IPS-20b (cell line): ENCODE measurements at regions not wholly inside any gene's neighbourhood (a gene's known extent, or its start where the extent isn't known, plus 50 kb on each side); places are given as distances from the start of the nearest gene placed in this dataset.

Experiments used
- H3K27ac ChIP-seq: one replicate; pipeline ENCODE4 v1.5.1; 2013; ENCODE audit warnings: low read length
- H3K27me3 ChIP-seq: 2 replicates; pipeline ENCODE4 v1.6.1; 2013; ENCODE audit warnings: mild to moderate bottlenecking, low read length, inconsistent platforms; ENCODE audit not compliant: insufficient read depth
- H3K36me3 ChIP-seq: 2 replicates; pipeline ENCODE4 v1.6.1; 2013; ENCODE audit warnings: low read depth, mild to moderate bottlenecking, inconsistent platforms, low read length, moderate library complexity; ENCODE audit not compliant: insufficient read depth
- H3K4me1 ChIP-seq: 2 replicates; pipeline ENCODE4 v1.6.1; 2013; ENCODE audit warnings: mild to moderate bottlenecking, control low read depth, inconsistent platforms, low read length, moderate library complexity; ENCODE audit not compliant: insufficient read depth
- H3K4me3 ChIP-seq: 2 replicates; pipeline ENCODE4 v1.5.1; 2013; ENCODE audit warnings: mild to moderate bottlenecking, low read length, inconsistent platforms
- H3K9ac ChIP-seq: 2 replicates; pipeline ENCODE4 v1.6.1; 2013; ENCODE audit warnings: low read depth, mild to moderate bottlenecking, inconsistent platforms, low read length, moderate library complexity
- H3K9me3 ChIP-seq: 2 replicates; pipeline ENCODE4 v1.6.1; 2013; ENCODE audit warnings: mild to moderate bottlenecking, low read depth, low read length, inconsistent platforms; ENCODE audit not compliant: insufficient read depth

- Histone ChIP-seq H3K27ac (no peak overlapping the region), H3K4me1 (no peaks in the 10 kb centered on the region), H3K27me3 (no peaks in the 10 kb centered on the region), H3K36me3 (no peaks in the 10 kb centered on the region), H3K9ac (no peak overlapping the region), H3K4me3 (no peak overlapping the region), H3K9me3 (peaks cover 3% of the 10 kb centered on the region; the same call in 1 of the 2 replicates)
Measured at GRCh38 chr22:26812731-26813130, 155.3 kb downstream of the MIAT start.

GRCh38 chr22:26816726-26817125 lies 159.3 kb downstream of the MIAT start:
- Histone ChIP-seq H3K4me1 (no peaks in the 10 kb centered on the region), H3K4me3 (no peak overlapping the region), H3K9ac (no peak overlapping the region), H3K27ac (no peak overlapping the region), H3K9me3 (peaks cover 21% of the 10 kb centered on the region), H3K36me3 (no peaks in the 10 kb centered on the region), H3K27me3 (no peaks in the 10 kb centered on the region)

GRCh38 chr22:26817926-26818325 lies 160.5 kb downstream of the MIAT start:
- H3K4me1 ChIP-seq, result no peaks in the 10 kb centered on the region
- no peak overlapping the region for H3K9ac ChIP-seq
- no peak overlapping the region for H3K4me3 ChIP-seq
- H3K27me3 ChIP-seq, result no peaks in the 10 kb centered on the region
- peaks cover 21% of the 10 kb centered on the region for H3K9me3 ChIP-seq
- no peak overlapping the region for H3K27ac ChIP-seq
- no peaks in the 10 kb centered on the region for H3K36me3 ChIP-seq

GRCh38 chr22:26821854-26822253 lies 164.5 kb downstream of the MIAT start:
- no peak overlapping the region for H3K9ac ChIP-seq
- no peak overlapping the region for H3K4me3 ChIP-seq
- H3K36me3 ChIP-seq, result no peaks in the 10 kb centered on the region
- H3K27me3 ChIP-seq, result no peaks in the 10 kb centered on the region
- no peak overlapping the region for H3K27ac ChIP-seq
- peaks cover 21% of the 10 kb centered on the region for H3K9me3 ChIP-seq
- H3K4me1 ChIP-seq, result no peaks in the 10 kb centered on the region

GRCh38 chr22:26822313-26822712 lies 164.9 kb downstream of the MIAT start:
- H3K27me3 ChIP-seq, result no peaks in the 10 kb centered on the region

GRCh38 chr22:26823966-26824365 lies 166.6 kb downstream of the MIAT start:
- H3K9ac ChIP-seq, result no peak overlapping the region
- H3K27me3 ChIP-seq, result no peaks in the 10 kb centered on the region
- no peaks in the 10 kb centered on the region for H3K36me3 ChIP-seq
- no peak overlapping the region for H3K27ac ChIP-seq
- peaks cover 5% of the 10 kb centered on the region for H3K9me3 ChIP-seq
- H3K4me3 ChIP-seq, result no peak overlapping the region
- H3K4me1 ChIP-seq, result no peaks in the 10 kb centered on the region

More at GRCh38 chr22:26822313-26822712, 164.9 kb downstream of the MIAT start:
- H3K9ac ChIP-seq, result no peak overlapping the region
- H3K27ac ChIP-seq, result no peak overlapping the region
- H3K4me3 ChIP-seq, result no peak overlapping the region
- no peaks in the 10 kb centered on the region for H3K36me3 ChIP-seq
- H3K9me3 ChIP-seq, result peaks cover 21% of the 10 kb centered on the region
- H3K4me1 ChIP-seq, result no peaks in the 10 kb centered on the region

- Histone ChIP-seq H3K36me3 (no peaks in the 10 kb centered on the region), H3K9ac (no peak overlapping the region), H3K9me3 (no peaks in the 10 kb centered on the region), H3K4me1 (no peaks in the 10 kb centered on the region), H3K4me3 (no peak overlapping the region), H3K27me3 (no peaks in the 10 kb centered on the region), H3K27ac (no peak overlapping the region)
Measured at GRCh38 chr22:26825960-26826935, 168.9 kb downstream of the MIAT start.

- Histone ChIP-seq H3K9me3 (no peaks in the 10 kb centered on the region), H3K9ac (no peak overlapping the region), H3K4me3 (no peak overlapping the region), H3K27me3 (no peaks in the 10 kb centered on the region), H3K36me3 (no peaks in the 10 kb centered on the region), H3K4me1 (no peaks in the 10 kb centered on the region), H3K27ac (no peak overlapping the region)
Measured at GRCh38 chr22:26827611-26828010, 170.2 kb downstream of the MIAT start.

- Histone ChIP-seq H3K9me3 (no peaks in the 10 kb centered on the region), H3K27ac (no peak overlapping the region), H3K9ac (no peak overlapping the region), H3K4me1 (no peaks in the 10 kb centered on the region), H3K27me3 (no peaks in the 10 kb centered on the region), H3K36me3 (no peaks in the 10 kb centered on the region), H3K4me3 (no peak overlapping the region)
Measured at GRCh38 chr22:26828311-26828710, 170.9 kb downstream of the MIAT start.

- Histone ChIP-seq H3K9me3 (no peaks in the 10 kb centered on the region), H3K27me3 (no peaks in the 10 kb centered on the region), H3K36me3 (no peaks in the 10 kb centered on the region), H3K4me1 (no peaks in the 10 kb centered on the region), H3K9ac (no peak overlapping the region), H3K27ac (no peak overlapping the region), H3K4me3 (no peak overlapping the region)
Measured at GRCh38 chr22:26830837-26831236, 173.4 kb downstream of the MIAT start.

- H3K9me3 ChIP-seq, result no peaks in the 10 kb centered on the region
- H3K36me3 ChIP-seq, result no peaks in the 10 kb centered on the region
- no peak overlapping the region for H3K9ac ChIP-seq
- H3K4me1 ChIP-seq, result peaks cover 5% of the 10 kb centered on the region; the same call in 1 of the 2 replicates
- H3K27ac ChIP-seq, result no peak overlapping the region
- H3K27me3 ChIP-seq, result no peaks in the 10 kb centered on the region
- H3K4me3 ChIP-seq, result no peak overlapping the region
Measured at GRCh38 chr22:26835023-26835422, 177.6 kb downstream of the MIAT start.

GRCh38 chr22:26835929-26836528 lies 178.6 kb downstream of the MIAT start:
- no peaks in the 10 kb centered on the region for H3K36me3 ChIP-seq
- no peak overlapping the region for H3K9ac ChIP-seq
- no peaks in the 10 kb centered on the region for H3K27me3 ChIP-seq
- no peak overlapping the region; the same call in 1 of the 2 replicates for H3K4me3 ChIP-seq
- peaks cover 5% of the 10 kb centered on the region; the same call in 1 of the 2 replicates for H3K4me1 ChIP-seq
- H3K27ac ChIP-seq, result no peak overlapping the region
- no peaks in the 10 kb centered on the region for H3K9me3 ChIP-seq
